Lower leg skin (tissue), 3 donors: ENCODE measurements at regions not wholly inside any gene's neighbourhood (a gene's known extent, or its start where the extent isn't known, plus 50 kb on each side); places are given as distances from the start of the nearest gene placed in this dataset.

Experiments
- CTCF ChIP-seq, 3 donors: fragments of 450-650 bp; IDR thresholded peaks; one replicate each; pipeline ENCODE4 v1.5.1; 2016; ENCODE audit warnings: antibody characterized with exemption in 3 of 3, mild to moderate bottlenecking in 3 of 3, moderate library complexity in 2 of 3
- POLR2A ChIP-seq, 2 donors: fragments of 450-650 bp; IDR thresholded peaks; one replicate each; pipeline ENCODE4 v1.6.1; 2016 to 2017; ENCODE audit warnings: antibody characterized with exemption in 2 of 2, mild to moderate bottlenecking in 1 of 2, moderate library complexity in 1 of 2

- TF ChIP-seq CTCF (IDR thresholded peaks at IDR 0.05) (no peak), POLR2A (IDR thresholded peaks at IDR 0.05) (no peak)
Observed at GRCh38 chr9:115601434-115601833, 483.5 kb upstream of the TNC start.
